ENCODE measurements at regions not wholly inside any gene's neighbourhood (a gene's known extent, or its start where the extent isn't known, plus 50 kb on each side); places are given as distances from the start of the nearest gene placed in this dataset.

DNA sequence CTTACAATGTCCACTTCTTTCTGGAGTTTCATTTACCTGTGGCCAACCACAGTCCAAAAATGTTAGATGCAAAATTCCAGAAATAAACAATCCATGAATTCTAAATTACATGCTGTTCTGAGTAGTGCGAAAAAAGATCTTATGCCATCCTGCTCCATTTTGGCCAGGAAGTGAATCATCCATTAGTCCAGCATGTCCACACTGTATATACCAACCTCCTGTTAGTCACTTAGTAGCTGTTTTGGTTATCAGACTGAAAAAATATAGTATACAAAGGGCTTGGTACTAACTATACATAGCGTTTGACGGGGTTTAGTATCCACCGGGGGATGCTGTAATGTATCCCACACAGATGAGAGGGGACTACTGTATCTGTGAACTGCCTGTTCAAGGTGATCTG, 618.0 kb upstream of the ARGLU1 start:
- no peaks in the 10 kb centered on the region for H3K36me3 ChIP-seq
- 93 to 97% methylated on average over 4 of the region's 4 CpGs for WGBS, 2 donors
- H3K4me3 ChIP-seq (replicated peaks in 1 of 3): no peak overlapping the region
- no peaks in the 10 kb centered on the region for H3K9me3 ChIP-seq
- TF ChIP-seq, protein P1, sequence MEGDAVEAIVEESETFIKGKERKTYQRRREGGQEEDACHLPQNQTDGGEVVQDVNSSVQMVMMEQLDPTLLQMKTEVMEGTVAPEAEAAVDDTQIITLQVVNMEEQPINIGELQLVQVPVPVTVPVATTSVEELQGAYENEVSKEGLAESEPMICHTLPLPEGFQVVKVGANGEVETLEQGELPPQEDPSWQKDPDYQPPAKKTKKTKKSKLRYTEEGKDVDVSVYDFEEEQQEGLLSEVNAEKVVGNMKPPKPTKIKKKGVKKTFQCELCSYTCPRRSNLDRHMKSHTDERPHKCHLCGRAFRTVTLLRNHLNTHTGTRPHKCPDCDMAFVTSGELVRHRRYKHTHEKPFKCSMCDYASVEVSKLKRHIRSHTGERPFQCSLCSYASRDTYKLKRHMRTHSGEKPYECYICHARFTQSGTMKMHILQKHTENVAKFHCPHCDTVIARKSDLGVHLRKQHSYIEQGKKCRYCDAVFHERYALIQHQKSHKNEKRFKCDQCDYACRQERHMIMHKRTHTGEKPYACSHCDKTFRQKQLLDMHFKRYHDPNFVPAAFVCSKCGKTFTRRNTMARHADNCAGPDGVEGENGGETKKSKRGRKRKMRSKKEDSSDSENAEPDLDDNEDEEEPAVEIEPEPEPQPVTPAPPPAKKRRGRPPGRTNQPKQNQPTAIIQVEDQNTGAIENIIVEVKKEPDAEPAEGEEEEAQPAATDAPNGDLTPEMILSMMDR (IDR thresholded peaks at IDR 0.05): no peak
- no peak overlapping the region for H3K27ac ChIP-seq
- no peaks in the 10 kb centered on the region for H3K27me3 ChIP-seq
- no peak for DNase-seq
- intact Hi-C loops (cut with DNase I): no loop called here
- no peaks in the 10 kb centered on the region for H3K4me1 ChIP-seq

DNA sequence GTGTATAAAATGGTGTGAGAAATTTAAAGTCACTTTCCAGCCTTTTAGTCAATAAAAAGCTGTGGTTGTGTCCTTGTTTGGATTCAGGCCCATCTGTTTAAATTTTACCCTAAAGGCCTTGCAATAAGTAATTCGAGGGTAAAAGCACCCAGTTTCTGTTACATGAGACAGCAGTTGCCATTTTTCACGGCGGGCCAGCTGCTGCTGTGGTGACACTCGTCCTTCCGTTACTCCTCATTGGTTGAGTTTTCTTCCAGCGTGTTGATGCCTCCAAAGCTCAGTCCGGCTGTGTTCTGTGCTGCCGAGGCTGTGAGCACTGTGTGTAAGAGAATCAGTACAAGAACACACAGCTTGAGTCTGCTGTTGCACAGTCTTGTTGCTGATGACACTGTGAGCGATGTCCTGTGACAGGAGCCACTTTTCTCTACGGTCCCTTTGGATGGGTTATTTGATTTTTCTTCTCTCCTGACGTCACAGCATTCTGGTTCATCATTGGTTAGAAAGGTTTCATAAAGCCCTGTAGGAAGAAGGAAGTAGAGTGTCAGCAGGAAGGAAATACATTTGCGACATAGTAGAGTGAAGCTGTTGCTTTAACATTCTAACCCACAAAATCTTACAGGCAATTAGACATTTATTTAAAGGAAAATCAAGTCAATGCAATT, 602.5 kb upstream of the ARGLU1 start:
- Histone ChIP-seq H3K27me3 (no peaks in the 10 kb centered on the region), H3K4me3 (replicated peaks in 1 of 3) (no peak overlapping the region), H3K36me3 (no peaks in the 10 kb centered on the region), H3K27ac (no peak overlapping the region), H3K4me1 (no peaks in the 10 kb centered on the region), H3K9me3 (no peaks in the 10 kb centered on the region)
- DNase-seq: no peak
- 84 to 92% methylated on average over 12 of the region's 12 CpGs for WGBS, 2 donors
- intact Hi-C loops (cut with DNase I): no loop called here
- TF ChIP-seq, protein P1 (IDR thresholded peaks at IDR 0.05): no peak
- TF ChIP-seq POLR2A (IDR thresholded peaks at IDR 0.05): no peak

DNA sequence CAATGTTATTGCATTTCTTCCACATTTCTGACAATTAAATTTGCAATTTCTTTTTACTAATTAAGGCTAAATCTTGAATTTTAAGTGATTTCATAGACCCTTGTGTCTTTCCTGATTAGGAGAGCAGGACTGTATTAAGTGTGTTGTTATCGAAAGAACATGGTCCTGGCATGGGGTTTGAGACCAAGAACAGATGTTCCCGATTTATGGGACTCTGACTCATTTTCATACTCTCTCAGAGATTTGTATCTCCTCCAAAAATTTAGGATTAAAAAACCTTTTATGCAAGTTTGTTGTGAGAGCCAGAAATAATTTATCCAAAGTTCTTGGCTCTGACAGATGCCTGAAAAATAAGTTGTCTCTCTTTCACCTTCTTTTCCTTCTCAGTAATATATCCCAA, 589.3 kb upstream of the ARGLU1 start:
- Histone ChIP-seq H3K36me3 (no peaks in the 10 kb centered on the region), H3K4me3 (replicated peaks in 1 of 3) (no peak overlapping the region), H3K27me3 (no peaks in the 10 kb centered on the region), H3K27ac (no peak overlapping the region), H3K9me3 (no peaks in the 10 kb centered on the region), H3K4me1 (no peaks in the 10 kb centered on the region)
- TF ChIP-seq POLR2A (IDR thresholded peaks at IDR 0.05): no peak
- TF ChIP-seq, protein P1 (IDR thresholded peaks at IDR 0.05): no peak
- 58 to 77% methylated on average over 2 of the region's 2 CpGs for WGBS, 2 donors
- intact Hi-C loops (cut with DNase I): no loop called here
- no peak for DNase-seq

DNA sequence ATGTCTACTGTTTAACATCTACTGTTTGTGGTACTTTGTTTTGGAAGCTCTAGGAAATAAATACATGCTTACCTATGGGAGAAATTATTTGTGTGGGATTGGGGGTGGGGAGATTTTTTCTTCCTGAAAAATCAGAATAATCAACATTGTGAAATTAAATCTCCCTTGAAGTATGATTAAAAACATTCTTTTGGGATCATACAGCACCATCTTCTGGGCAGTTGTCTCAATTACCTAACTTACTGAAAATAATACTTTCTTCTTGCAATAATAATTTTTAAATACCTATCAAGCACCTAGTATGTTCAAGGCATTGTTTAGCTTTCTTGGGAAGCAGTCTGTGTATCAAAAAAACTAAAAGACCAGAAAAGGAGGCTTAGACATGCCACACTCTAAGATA, 576.5 kb upstream of the ARGLU1 start:
- intact Hi-C loops (cut with DNase I): no loop called here
- no peaks in the 10 kb centered on the region for H3K36me3 ChIP-seq
- DNase-seq: no peak
- TF ChIP-seq, protein P1 (IDR thresholded peaks at IDR 0.05): no peak
- TF ChIP-seq POLR2A (IDR thresholded peaks at IDR 0.05): no peak
- no peaks in the 10 kb centered on the region for H3K4me1 ChIP-seq
- H3K4me3 ChIP-seq (replicated peaks in 1 of 3): no peak overlapping the region
- no peaks in the 10 kb centered on the region for H3K27me3 ChIP-seq
- no peaks in the 10 kb centered on the region for H3K9me3 ChIP-seq
- H3K27ac ChIP-seq: no peak overlapping the region

DNA sequence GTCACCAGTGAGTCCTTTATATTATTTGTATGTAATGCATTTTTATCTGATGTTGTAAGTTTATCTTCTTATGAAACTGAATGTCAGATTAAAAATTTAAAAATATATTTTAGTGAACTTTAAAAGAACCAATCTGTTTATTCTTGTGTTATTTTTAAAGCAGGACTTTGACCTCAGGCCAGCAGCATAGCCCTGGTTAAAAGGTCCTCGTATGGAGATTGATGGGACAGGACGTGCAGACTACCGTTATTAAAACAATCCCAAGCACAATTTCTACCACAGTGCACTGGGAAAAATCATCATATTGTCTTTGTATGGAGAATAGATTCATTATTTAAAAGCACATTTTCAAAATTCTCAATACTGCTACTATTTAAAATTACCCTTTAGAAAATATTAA, 573.8 kb upstream of the ARGLU1 start:
- no peak for DNase-seq
- 67 to 75% methylated on average over 3 of the region's 3 CpGs for WGBS, 2 donors
- H3K4me1 ChIP-seq: peaks cover 7 to 9% of the 10 kb centered on the region in 2 donors
- H3K27ac ChIP-seq: no peak overlapping the region
- TF ChIP-seq, protein P1 (IDR thresholded peaks at IDR 0.05): no peak
- no peak for TF ChIP-seq POLR2A (IDR thresholded peaks at IDR 0.05)
- H3K9me3 ChIP-seq: no peaks in the 10 kb centered on the region
- intact Hi-C loops (cut with DNase I): no loop called here
- no peaks in the 10 kb centered on the region for H3K27me3 ChIP-seq
- no peak overlapping the region for H3K4me3 ChIP-seq (replicated peaks in 1 of 3)
- H3K36me3 ChIP-seq: no peaks in the 10 kb centered on the region

Data from thyroid gland (tissue), 4 donors.